ENCODE measurements at regions not wholly inside any gene's neighbourhood (a gene's known extent, or its start where the extent isn't known, plus 50 kb on each side); places are given as distances from the start of the nearest gene placed in this dataset.
A peak's percentile ranks its signal among the peaks of the same experiment; 100 is the strongest.
"Not testable (repeated sequence)": the region's sequence is repeated elsewhere in the genome, so short reads cannot be mapped to it uniquely, and the experiment has no call there.

DNA sequence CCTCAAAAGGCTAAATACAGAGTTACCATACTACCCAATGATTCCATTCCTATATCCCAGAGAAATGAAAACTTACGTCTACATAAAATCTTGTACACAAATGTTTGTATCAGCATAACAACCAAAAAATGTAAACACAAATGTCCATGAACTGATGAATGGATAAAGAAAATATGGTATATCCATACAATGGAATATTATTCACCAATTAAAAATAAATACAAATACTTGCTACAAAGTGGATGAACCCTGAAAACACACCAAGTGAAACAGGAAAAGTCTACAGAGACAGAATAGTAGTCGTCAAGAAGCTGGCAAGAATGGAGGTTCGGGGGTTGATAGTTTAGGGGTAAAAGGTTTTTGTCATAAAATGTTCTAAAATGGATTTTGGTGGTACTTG lies 54.0 kb upstream of the ANKRD28 start:
- intact Hi-C loops (cut with DNase I), result no loop called here
- DNase-seq (ENCODE audit: low spot score), result no peak

DNA sequence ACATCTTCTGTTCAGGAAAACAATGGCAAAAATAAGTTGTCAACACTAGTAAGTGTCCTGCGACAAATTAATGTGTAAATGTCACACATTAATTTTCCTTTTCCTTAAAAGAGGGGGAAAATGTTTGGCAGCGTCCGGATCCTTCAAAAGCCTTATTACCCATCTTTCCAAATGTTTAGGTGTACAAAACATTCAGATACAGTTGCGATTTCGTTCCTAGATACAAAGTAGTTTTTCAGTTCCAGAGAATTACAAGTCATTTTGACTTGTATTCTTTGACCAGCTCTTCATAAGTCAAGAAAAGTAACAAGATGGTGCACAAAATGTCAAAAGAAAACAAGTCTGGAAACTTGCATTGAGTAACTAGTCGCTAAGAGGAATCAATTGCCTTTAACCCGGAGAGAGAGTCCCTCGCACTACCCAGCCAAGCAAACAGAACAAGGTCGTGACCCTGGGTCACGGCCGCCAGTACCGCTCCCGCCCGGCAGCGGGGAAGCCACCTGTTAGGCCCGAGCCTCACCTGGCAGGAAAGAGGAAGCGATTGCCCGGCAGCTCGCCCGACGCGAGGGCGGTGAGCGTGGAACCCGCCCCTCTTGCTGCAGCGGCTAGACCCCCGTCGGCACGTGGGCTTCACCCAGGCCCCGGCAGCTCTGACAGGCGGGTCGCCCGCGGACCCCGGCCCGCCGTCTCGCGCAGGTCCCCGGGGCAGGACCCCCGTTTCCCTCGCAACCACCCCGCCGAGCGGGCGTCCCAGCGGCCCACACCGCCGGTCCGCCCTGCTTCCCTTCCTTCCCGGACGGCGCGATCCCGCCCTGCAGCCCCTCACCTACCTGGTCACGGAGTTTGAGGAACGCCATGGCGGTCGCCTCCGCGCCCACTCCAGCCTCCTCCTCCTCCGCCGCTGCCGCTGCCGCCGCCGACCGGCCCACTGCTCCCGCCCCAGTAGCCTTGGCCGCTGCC lies 61.0 kb upstream of the ANKRD28 start:
- DNase-seq (ENCODE audit: low spot score), result no peak
- intact Hi-C loops (cut with DNase I), result no loop called here

DNA sequence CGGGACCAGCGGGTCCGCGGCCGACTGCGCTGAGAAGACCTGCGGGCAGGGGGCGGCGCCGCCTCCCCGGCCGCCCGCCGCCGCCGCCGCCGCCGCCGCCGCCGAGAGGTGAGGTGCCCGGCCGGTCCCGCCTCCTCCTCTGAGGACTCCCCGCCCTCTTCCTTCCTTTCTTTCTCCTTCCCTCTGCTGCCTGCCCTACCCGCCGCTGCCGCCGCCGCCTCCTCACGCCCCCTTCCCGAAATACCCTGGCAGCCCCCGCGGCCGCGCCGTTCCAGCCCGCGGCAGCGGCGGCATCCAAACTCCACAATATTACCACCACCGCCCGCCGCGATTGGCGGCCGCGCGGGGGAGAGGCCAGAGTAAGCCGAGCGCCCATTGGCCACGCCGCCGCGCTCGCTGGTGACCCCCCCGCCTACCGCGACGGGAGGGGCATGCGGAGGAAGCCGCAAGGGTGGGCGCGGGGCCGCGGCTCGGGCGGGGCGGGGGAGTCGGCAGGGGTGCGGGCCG lies 61.8 kb upstream of the ANKRD28 start:
- intact Hi-C loops (cut with DNase I), result no loop called here
- DNase-seq (ENCODE audit: low spot score), result peak; percentile 89

DNA sequence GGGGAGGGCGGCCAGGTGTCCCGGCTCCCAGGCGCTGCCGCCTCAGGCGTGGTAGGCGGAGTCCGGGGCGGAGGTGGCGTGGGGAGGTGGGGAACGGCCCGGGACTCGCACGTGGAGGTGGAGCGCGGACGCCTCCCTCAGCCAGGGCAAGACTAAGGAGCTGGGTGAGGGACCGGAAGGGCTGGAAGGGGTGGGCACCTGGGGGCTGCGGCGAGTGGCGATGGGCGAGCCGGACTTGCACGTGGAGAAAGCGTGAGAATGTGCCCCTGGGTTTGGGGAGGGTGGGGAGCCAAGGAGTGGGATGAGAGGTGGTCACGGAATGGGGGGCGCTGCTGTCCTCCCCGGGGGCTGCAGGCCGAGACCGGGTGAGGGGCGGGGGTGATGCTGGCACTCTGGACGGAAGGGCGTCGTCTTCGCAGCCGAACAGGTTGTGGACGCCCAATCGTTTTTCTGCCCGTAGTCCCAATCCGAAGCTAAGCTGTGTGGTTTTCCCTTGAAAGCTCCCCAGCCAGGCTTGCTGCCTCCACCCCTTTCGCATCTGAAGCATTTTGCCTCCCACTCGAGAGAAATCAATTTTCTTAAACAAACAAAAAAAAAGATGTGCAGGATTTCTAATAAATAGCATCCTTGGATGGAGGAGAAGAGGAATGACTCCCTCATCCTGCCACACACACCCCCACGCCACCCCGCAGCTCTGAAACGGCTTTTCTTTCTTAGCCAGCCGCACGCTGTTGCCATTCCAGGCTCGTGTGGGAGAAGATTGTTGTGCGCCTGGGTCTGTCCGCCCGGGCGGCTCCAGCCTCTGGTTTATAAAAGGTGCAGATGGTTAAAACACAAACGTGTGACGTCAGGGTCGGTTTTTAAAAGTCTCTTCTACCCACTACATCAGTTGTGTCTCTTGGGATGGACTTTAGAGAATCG lies 62.5 kb upstream of the ANKRD28 start:
- no peak for DNase-seq (ENCODE audit: low spot score)
- intact Hi-C loops (cut with DNase I), result no loop called here

DNA sequence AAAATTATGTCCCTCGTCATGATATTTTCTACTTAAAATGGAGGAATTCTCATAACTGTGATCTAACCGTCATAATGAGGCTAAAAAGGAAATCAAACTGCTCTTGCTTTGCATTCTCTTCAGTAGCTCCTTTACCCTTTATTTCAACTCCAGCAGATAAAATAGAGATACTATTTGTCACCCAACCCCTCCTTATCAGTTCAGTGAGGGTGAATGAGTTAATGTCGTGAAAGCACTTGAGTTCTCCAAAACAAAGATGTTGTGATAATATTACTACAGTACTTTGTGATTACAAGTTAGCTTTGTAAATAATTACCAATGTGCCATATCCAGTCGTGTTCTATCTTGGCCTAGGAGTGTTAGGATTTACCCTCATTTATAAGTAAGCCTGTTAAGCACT lies 63.4 kb upstream of the ANKRD28 start:
- DNase-seq (ENCODE audit: low spot score), result no peak
- intact Hi-C loops (cut with DNase I), result no loop called here

DNA sequence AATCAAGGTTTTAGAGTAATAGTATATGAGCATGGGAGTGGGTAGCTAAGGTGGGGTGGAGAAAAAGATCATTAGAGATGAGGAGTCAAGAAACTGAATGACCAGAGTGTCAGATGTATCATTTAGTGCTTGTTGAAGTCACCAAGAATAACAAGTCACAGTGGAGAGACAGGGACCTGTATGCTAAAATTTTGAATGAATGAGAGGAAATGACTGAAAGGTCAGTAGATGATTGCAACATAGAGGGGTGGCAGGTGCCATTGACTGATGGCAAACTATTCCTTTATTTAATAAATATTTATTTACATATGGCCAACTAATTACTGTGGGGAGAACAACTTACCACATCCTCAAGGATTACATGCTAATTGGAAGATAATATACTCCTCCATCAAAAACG lies 75.0 kb upstream of the ANKRD28 start:
- intact Hi-C loops (cut with DNase I), result no loop called here

DNA sequence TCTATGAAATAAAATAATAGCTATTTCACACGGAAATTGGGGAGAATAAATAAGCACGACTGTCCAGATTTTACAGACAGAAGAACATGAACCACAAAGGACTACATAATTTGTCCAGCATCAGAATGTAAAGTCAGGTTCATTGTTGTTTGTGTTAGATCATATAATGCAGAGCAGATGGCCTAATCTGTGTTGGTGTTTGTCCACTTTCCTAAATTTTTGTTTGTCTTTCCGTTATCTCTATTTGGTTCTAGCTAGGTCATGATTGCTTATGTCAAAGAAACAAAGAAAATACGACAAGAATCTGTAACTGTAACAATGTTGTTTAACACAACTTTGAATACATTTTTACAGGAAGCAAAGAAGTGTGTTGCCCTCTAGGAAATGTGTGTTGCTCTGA lies 75.6 kb upstream of the ANKRD28 start:
- no peak for DNase-seq (ENCODE audit: low spot score)
- intact Hi-C loops (cut with DNase I), result no loop called here

More for the DNA sequence above, 75.0 kb upstream of the ANKRD28 start:
- DNase-seq (ENCODE audit: low spot score), result no peak

DNA sequence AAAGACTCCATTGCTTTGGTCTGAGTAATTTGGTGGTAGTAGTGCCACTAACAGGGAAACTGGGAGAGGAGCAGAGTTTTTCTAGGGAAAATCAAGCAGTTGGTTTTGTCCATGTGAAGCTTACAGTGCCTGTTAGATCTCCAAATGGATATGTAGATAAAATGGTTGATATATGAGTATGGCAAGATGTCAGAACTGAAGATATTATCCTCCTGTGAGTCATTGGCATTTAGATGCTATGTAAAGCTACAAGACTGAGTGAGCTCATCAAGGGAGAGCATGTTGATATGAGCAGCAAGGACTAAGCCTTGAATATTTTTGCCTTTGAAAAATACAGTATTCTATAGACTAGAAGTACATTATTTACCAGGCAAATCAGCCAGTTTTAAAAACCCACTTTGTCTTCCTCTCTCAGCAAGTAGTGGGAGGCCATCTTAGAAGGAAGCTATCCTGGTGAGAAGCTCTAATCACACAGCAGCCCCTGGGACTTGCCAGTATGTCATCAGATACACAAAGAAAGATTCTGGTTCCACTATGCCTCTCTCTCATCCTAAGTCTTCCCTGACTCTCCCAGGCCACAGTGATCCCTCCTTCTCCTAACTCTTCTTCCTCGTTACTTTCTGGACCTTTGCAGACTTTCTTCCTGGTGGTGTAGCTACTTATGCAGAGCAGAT lies 77.4 kb upstream of the ANKRD28 start:
- intact Hi-C loops (cut with DNase I), result no loop called here
- DNase-seq (ENCODE audit: low spot score), result no peak

DNA sequence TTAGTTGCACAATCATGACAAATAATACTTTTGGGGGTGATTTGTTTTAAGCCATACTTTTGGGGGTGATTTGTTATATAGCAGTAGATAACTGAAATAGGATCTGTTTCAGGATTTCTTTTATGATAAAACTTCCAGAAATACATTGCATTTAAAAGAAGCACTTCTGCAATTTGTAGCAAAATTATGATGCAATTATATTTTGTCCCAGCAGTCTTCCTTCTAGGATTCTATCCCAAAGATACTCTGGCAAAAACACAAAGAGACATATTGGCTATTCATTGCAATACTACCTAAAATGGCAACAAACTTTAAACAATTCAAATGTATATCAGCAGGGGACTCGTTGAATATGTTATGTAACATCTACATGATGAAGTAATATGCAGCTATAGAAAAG lies 78.9 kb upstream of the ANKRD28 start:
- intact Hi-C loops (cut with DNase I), result no loop called here
- DNase-seq (ENCODE audit: low spot score), result no peak

DNA sequence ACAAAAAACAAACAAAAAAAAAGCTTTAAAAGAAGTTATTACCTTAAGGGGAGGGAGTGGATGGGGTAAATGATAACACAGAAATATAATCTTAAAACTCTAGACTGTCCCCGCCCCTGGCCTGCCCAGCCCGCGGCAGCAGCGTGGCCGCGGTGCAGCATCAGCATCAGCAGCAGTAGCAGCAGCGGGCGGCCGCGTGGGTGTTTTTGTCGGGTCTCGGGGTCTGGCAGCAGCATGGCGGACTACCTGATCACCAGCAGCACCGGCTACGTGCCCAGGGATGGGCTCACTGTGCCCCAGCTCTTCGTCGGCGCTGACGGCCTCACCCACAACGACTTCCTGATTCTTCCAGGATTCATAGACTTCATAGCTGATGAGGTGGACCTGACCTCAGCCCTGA lies 80.0 kb upstream of the ANKRD28 start:
- intact Hi-C loops (cut with DNase I), result no loop called here

DNA sequence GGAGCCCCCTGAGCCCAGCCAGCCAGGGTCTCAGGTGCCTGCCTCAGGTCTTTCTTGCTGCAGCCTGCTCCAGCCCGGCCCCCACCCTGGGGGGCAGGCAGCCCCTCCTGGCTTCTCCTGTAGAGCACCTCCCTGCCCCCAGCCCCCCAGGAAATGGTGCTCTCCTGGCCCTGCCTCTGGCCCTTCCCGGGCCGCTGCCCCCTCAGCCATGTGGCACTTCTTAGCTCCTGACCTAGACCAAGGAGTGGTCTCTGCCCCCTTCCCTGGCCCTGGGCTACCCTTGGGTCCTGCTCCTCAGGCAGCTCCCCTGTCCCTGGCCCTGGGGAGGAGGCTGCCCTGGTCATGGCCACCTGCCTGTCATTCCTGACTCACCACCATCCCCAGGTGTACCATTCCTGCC lies 82.0 kb upstream of the ANKRD28 start:
- intact Hi-C loops (cut with DNase I); DNase-seq (ENCODE audit: low spot score): not testable (repeated sequence)

More for the DNA sequence above, 80.0 kb upstream of the ANKRD28 start:
- no peak for DNase-seq (ENCODE audit: low spot score)

DNA sequence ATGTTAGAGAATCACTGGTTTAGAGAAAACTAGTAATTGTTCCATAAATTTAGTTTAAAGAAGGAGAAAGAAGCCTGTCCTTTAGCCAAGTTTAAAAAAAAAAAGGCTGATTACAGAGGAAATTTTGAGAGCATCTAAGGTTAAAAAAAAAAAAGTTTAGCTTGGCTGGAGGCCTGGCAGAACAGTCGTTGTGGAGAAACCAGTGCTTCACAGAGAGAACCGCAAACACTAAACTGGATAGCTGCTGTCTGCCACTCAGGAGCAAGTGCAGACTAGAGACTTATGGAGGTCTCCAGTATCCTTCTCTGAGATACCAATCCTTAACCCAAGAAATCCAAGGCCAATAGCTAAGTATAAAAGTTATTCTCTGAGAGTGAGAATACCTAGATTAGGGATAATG lies 84.8 kb upstream of the ANKRD28 start:
- DNase-seq (ENCODE audit: low spot score), result no peak
- intact Hi-C loops (cut with DNase I), result no loop called here

DNA sequence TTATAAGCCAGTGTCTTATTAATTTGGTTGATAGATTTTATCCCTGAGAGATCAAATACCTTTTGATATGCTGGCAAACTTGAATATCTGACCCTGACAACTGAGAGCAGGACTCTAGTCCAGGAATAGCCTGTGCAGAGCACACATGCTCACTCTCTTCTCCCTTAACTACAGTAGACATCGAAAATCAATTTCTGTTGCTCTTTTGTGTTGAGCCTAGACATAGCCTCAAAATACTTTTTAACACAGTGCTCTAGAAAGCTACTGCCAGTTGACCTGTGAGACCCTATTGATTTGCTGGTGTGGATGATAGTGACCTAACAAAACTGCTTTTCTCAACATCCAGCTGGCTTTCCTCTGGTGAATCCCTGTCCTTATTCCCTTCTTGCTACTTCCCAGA lies 86.4 kb upstream of the ANKRD28 start:
- intact Hi-C loops (cut with DNase I), result no loop called here
- DNase-seq (ENCODE audit: low spot score), result no peak

DNA sequence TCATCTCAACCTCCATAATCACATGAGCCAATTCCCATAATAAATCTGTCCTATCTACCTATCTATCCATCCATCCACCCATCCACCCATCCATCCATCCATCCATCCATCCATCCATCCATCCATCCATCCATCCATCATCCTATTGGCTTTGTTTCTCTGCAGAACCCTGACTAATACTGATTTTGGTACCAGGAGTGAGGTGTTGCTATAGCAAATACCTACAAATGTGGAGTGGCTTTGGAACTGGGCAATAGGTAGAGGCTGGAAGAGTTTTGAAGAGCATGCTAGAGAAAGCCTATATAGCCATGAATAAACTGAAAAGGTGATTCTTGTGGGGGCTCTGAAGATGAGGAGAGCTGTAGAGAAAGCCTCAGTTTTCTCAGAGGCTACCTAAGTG lies 88.7 kb upstream of the ANKRD28 start:
- intact Hi-C loops (cut with DNase I), result no loop called here

DNA sequence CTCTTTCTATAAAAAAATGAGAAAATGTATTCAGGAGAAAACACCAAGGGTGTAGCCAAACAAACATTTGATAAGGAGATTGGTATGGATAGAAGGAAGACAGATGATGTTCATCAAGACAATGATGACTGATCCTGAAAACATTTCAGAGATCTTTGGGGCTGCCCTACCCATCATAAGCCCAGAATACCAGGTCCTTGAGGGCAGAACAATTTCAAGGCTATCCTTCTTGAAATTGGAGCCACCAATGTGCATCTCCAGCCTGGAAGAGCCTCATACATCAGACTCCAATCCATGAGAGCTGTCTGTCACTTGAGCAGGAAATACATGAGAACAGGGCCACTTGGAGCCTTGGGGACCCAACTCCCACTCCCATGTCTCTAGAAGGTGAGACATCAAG lies 89.5 kb upstream of the ANKRD28 start:
- intact Hi-C loops (cut with DNase I), result no loop called here

More for the DNA sequence above, 88.7 kb upstream of the ANKRD28 start:
- DNase-seq (ENCODE audit: low spot score), result no peak

DNA sequence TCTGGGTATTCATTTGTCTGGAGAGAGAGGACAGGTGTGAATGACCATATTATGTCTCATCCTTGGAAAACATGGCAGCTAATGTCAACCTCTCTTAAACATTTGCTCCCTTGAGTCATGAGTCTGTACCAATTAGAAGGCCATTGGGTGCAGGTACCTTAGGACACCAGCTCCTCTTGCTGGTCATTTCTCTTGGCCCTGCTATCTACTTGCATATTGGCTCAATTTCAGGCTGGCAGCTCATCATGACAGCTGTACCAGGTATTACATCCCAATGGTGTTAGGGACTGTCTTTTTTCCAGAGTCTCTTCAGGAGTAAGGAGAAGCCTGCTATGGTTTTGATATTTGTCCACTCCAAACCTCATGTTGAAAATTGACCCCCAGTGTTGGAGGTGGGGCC lies 92.2 kb upstream of the ANKRD28 start:
- intact Hi-C loops (cut with DNase I), result loop anchor here (5.0 kb wide), 1 partner anchor 92 kb away; no protein-coding TSS in a partner anchor
- DNase-seq (ENCODE audit: low spot score), result no peak

More for the DNA sequence above, 89.5 kb upstream of the ANKRD28 start:
- DNase-seq (ENCODE audit: low spot score), result no peak

DNA sequence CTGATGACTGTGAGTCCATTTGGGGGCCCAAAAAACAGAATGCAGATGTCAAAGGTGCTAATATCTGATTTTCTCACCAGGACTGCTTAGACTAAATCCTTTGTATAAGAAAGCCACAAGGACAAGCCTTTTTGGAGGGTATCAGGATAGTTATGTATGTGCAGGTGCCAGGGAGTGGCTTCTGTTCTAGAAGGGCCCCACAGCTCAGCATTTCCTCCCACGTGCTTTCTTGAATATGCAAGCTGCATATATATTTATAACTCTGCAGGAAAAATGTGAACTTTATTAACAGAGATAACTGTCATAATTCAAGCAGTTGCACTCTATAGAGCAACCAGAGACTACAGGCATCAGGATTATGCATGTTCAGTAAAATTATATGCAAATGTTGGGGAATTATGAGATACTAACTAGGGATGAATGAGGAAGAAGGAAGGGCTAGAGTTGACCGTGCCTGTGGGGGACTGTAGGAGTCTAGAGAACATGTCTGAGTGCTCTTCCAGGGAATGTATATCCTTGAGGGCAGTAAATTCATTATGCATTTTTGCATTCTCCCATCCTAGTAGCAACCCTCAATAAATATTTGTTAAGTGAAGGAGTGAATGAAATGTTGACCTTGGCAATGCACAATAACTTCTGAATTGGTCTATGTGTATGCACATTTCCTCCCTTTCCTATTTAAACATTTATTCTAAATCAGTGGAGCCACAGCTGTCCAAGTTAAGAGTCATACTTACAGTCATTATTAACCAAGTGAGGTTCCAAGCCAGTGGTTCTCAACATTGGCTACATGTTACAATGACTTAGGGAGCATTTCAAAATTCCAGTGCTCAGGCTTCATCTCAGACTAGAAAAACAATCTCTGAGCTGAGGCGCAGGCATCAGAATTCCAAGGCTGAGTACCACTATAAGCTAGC lies 94.8 kb upstream of the ANKRD28 start:
- no peak for DNase-seq (ENCODE audit: low spot score)
- intact Hi-C loops (cut with DNase I), result loop anchor here (5.0 kb wide), 1 partner anchor 90 kb away; no protein-coding TSS in a partner anchor

DNA sequence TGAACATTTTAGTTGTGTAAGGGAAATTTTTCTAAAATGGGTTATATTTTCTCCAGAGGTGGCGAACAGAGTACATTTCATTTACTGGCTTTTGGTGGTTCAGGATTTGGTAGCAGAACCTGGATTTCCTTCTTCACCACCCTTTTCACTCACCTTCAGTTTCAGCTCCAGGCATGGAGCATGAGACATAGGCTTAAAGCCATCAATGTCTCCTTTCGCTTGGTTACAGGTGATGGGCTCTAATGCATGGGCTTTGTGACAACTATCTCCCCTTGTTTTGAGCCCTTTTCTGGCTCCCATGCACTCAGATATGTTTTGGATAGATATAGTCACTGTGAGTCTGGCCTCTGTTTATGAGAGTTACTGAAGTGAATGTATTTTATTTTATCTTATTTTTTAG lies 96.6 kb upstream of the ANKRD28 start:
- intact Hi-C loops (cut with DNase I), result loop anchor here (5.0 kb wide), 1 partner anchor 88 kb away; no protein-coding TSS in a partner anchor
- DNase-seq (ENCODE audit: low spot score), result no peak
